HEK293T (cell line): ENCODE measurements at regions not wholly inside any gene's neighbourhood (a gene's known extent, or its start where the extent isn't known, plus 50 kb on each side); places are given as distances from the start of the nearest gene placed in this dataset.

Source experiments
- CTCF ChIA-PET: fragments of 350-600 bp; formaldehyde crosslinking; extraction: SDS; loops from one replicate; lab custom pipeline; 2021; ENCODE audit warnings: antibody characterized with exemption, inconsistent platforms; lab: Yijun Ruan, JAX
- POLR2A ChIA-PET: fragments of 350-600 bp; formaldehyde crosslinking; extraction: SDS; loops from one replicate; lab custom pipeline; 2020; ENCODE audit warnings: antibody characterized with exemption, inconsistent platforms; lab: Yijun Ruan, JAX
- DNase-seq: peaks from one replicate; pipeline ENCODE4 v3.0.0; 2012; ENCODE audit warnings: mixed read lengths; ENCODE audit errors: extremely low spot score
- ARNT ChIP-seq: fragments of 450-650 bp; IDR thresholded peaks from 2 replicates; pipeline ENCODE4 v1.6.1; 2017; ENCODE audit warnings: mild to moderate bottlenecking
- BHLHE40 ChIP-seq: fragments of 450-650 bp; IDR thresholded peaks from 2 replicates; pipeline ENCODE4 v1.6.1; 2016; ENCODE audit warnings: mild to moderate bottlenecking, moderate library complexity, borderline replicate concordance
- CTBP1 ChIP-seq: fragments of 450-650 bp; IDR thresholded peaks from 2 replicates; pipeline ENCODE4 v1.6.1; 2016; ENCODE audit warnings: borderline replicate concordance
- ELF4 ChIP-seq: fragments of 450-650 bp; IDR thresholded peaks from 2 replicates; pipeline ENCODE4 v1.6.1; 2017; ENCODE audit warnings: antibody characterized with exemption
- FOXA1 ChIP-seq: fragments of 450-650 bp; IDR thresholded peaks from 2 replicates; pipeline ENCODE4 v1.6.1; 2016; ENCODE audit warnings: mild to moderate bottlenecking
- FOXK2 ChIP-seq: fragments of 450-650 bp; IDR thresholded peaks from 2 replicates; pipeline ENCODE4 v1.6.1; 2016; ENCODE audit warnings: mild to moderate bottlenecking
- FOXM1 ChIP-seq: fragments of 450-650 bp; IDR thresholded peaks from 2 replicates; pipeline ENCODE4 v1.6.1; 2017; ENCODE audit warnings: mild to moderate bottlenecking, borderline replicate concordance
- HDGF ChIP-seq: fragments of 450-650 bp; IDR thresholded peaks from 2 replicates; pipeline ENCODE4 v1.6.1; 2017; ENCODE audit warnings: antibody characterized with exemption, borderline replicate concordance
- L3MBTL2 ChIP-seq: fragments of 450-650 bp; conservative IDR thresholded peaks from 2 replicates; pipeline ENCODE4 v1.6.1; 2016; ENCODE audit warnings: mild to moderate bottlenecking
- LEF1 ChIP-seq: fragments of 450-650 bp; IDR thresholded peaks from 2 replicates; pipeline ENCODE4 v1.6.1; 2017; ENCODE audit warnings: mild to moderate bottlenecking, borderline replicate concordance
- NFRKB ChIP-seq: fragments of 450-650 bp; IDR thresholded peaks from 2 replicates; pipeline ENCODE4 v1.6.1; 2016; ENCODE audit warnings: mild to moderate bottlenecking, moderate library complexity
- PKNOX1 ChIP-seq: fragments of 450-650 bp; IDR thresholded peaks from 2 replicates; pipeline ENCODE4 v1.6.1; 2016
- SP1 ChIP-seq: fragments of 450-650 bp; IDR thresholded peaks from 2 replicates; pipeline ENCODE4 v1.6.1; 2017
- SUZ12 ChIP-seq: fragments of 450-650 bp; IDR thresholded peaks from 2 replicates; pipeline ENCODE4 v1.6.1; 2016; ENCODE audit warnings: mild to moderate bottlenecking
- TARDBP ChIP-seq: fragments of 450-650 bp; IDR thresholded peaks from 2 replicates; pipeline ENCODE4 v1.6.1; 2016
- ZNF384 ChIP-seq: fragments of 450-650 bp; IDR thresholded peaks from 2 replicates; pipeline ENCODE4 v1.6.1; 2016

DNA sequence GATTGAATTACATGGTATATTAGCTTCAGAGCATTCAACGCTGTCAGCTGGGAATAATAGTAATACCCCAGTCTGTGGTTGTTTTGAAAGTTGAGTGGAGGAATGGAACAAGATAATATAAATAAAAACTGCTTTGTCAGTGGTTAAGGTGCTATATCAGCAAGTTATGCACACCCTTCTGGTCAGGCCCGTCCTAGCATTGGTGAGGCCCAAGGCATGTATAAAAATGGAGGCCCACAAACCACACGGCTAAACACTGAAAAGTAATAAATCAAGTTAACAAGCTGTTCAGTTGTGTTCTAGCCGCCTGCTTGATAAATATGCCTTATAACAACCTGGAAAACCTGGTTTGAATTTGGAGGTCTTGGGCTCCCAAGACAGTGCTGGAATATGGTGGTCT lies 77.4 kb downstream of the PSMG1 start:
- POLR2A ChIA-PET: no interaction called here
- no peak for DNase-seq
- CTCF ChIA-PET: interaction anchor here (0.6 kb wide), 1 partner anchor 12 kb away, joined by 3 read pairs; no protein-coding TSS in a partner anchor
- TF ChIP-seq LEF1 (no peak), ZNF384 (no peak), TARDBP (no peak), FOXM1 (no peak), ARNT (no peak), HDGF (no peak), PKNOX1 (no peak), SUZ12 (no peak), SP1 (no peak), L3MBTL2 (no peak), NFRKB (no peak)

DNA sequence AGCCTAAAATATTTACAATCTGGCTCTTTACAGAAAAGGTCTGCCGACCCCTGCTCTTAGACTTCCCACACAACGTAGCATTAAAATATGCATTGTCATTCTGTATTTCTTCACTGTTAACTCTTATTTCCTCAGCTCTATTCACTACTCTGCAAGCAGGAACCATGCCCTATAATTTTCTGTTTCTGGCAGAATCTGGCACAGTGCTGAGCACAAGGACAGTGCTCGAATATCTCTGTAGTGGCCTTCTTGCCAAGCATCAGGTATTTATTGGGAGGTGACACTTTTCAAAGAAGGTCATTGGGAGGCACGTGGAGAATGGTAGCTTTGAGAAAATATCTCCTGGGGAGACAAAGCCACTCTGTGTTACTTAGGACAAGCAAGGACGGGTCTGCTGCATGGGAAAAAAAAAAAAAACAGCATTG lies 77.9 kb downstream of the PSMG1 start:
- TF ChIP-seq ELF4 (no peak), PKNOX1 (no peak), HDGF (no peak), SUZ12 (no peak), BHLHE40 (no peak), NFRKB (no peak), FOXM1 (no peak), SP1 (no peak)
- ChIA-PET POLR2A (no interaction called here), CTCF (interaction anchor here (1.0 kb wide), 1 partner anchor 9 kb away, joined by 4 read pairs; no protein-coding TSS in a partner anchor)
- DNase-seq: no peak

DNA sequence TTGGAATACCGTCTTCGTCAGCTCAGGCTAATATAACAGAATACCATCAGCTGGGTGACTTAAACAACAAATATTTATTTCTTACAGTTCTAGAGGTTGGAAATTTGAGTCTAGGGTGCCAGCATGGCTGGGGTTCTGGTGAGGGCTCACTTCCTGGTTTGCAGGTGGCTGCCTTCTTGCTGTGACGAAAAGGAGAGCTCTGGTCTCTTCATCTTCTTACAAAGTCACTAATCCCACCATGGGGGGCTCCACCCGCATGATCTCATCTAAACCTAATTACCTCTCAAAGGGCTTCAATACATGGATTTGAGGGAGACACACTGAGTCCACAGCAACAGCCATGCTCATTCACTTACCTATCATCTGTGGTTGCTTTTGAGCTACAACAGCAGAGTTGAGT lies 78.3 kb downstream of the PSMG1 start:
- ChIA-PET POLR2A (no interaction called here), CTCF (interaction anchor here (1.0 kb wide), 1 partner anchor 9 kb away, joined by 4 read pairs; no protein-coding TSS in a partner anchor)
- DNase-seq: no peak
- no peak for TF ChIP-seq ARNT
- TF ChIP-seq CTBP1: no peak
- no peak for TF ChIP-seq TARDBP
- TF ChIP-seq BHLHE40: no peak
- TF ChIP-seq L3MBTL2: no peak
- TF ChIP-seq FOXK2: no peak
- TF ChIP-seq NFRKB: no peak
- TF ChIP-seq SUZ12: no peak
- no peak for TF ChIP-seq LEF1
- no peak for TF ChIP-seq ZNF384

- CTCF ChIA-PET: no interaction called here
- TF ChIP-seq CTBP1 (no peak), NFRKB (no peak), PKNOX1 (no peak), BHLHE40 (no peak), ZNF384 (no peak), L3MBTL2 (no peak), FOXA1 (no peak), FOXK2 (no peak), LEF1 (no peak), SP1 (no peak), HDGF (no peak), ARNT (no peak), TARDBP (no peak), FOXM1 (no peak)
- POLR2A ChIA-PET: no interaction called here
- no peak for DNase-seq
Observed at GRCh38 chr21:39103689-39104088, 79.6 kb downstream of the PSMG1 start.

DNA sequence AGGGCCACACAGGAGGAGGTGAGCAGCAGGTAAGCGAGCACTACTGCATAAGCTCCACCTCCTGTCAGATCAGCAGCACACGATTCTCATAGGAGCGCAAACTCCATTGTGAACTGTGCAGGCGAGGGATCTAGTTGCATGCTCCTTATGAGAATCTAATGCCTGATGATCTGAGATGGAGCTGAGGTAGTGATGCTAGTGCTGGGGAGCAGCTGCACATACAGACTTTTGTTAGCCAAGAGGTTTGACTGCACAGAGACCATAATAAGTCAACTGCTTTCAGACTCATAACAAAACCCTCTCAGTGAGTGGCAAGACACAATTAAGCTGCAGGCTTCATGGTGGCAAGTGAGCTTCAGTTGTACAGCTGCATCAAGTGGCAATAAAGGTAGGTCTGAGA lies 83.4 kb downstream of the PSMG1 start:
- no peak for DNase-seq
- POLR2A ChIA-PET: no interaction called here
- CTCF ChIA-PET: interaction anchor here (0.8 kb wide), 1 partner anchor 36 kb away, joined by 3 read pairs; no protein-coding TSS in a partner anchor
- no peak for TF ChIP-seq SUZ12
- TF ChIP-seq BHLHE40: no peak

DNA sequence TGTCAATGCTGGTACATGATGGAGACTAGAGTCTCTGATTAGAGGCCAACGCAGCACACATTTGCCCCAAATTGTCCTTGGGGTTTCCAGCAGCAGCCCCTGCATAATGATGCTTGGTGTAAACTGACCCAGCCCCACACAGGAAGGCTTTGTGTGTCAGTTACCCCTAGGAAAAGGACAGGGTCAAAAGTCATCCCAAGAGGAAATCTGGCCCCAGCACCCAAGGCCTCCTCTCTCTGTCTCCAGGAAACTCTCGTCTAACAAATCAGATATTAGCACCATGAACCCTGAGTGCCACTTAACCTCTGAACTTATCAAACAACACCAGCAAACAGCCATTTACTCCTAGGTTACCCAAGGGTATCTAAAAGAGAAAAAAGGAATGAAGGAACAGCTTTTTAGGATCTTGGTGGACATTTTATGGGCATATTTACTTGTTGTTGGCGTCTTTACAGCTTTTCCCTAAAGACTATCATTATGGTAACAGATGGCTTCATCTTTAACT lies 84.5 kb downstream of the PSMG1 start:
- POLR2A ChIA-PET: no interaction called here

More for the DNA sequence above, 84.5 kb downstream of the PSMG1 start:
- TF ChIP-seq BHLHE40 (no peak), ELF4 (no peak), PKNOX1 (no peak), L3MBTL2 (no peak), ZNF384 (no peak), SUZ12 (no peak), LEF1 (no peak)
- CTCF ChIA-PET: no interaction called here
- DNase-seq: no peak
